Stimulated activated CD8-positive, alpha-beta memory T cell treated with anti-CD3 and anti-CD28 coated beads, Interleukin-15, amount 100 ng/mL, for 1 hour (primary cell): ENCODE measurements at regions not wholly inside any gene's neighbourhood (a gene's known extent, or its start where the extent isn't known, plus 50 kb on each side); places are given as distances from the start of the nearest gene placed in this dataset.

Source experiments
- DNase-seq: peaks from one replicate; pipeline ENCODE4 v3.0.0-alpha.2; 2020; ENCODE audit warnings: low read depth

DNA sequence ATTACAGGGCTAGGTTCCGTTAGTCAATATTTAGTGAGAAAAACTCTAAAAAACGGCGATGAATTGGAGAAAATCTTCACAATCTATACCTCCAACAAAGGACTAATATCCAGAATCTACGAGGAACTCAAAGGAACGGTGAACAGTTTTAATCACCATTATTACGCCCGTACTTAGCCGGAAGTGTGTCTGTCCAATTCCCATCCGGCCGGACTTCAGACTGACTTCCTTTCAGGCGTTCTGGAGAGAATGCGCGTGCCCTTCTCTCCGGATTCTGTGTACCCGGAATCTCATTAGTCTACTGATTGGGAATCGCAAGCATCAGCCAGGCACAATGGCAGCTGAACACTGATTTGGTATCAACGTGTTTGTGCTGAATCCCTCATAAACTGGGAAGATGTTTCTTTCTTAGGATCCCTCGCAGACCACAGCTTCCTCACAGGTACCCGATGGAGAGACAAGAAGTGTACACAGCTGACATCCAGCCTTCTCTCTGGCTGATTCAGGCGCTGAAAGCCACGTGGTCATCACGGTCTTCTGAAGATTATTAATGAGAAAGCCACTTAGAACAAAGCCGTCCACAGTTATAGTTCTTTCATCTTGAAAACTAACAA lies 239.9 kb downstream of the ZNF516 start:
- no peak for DNase-seq

DNA sequence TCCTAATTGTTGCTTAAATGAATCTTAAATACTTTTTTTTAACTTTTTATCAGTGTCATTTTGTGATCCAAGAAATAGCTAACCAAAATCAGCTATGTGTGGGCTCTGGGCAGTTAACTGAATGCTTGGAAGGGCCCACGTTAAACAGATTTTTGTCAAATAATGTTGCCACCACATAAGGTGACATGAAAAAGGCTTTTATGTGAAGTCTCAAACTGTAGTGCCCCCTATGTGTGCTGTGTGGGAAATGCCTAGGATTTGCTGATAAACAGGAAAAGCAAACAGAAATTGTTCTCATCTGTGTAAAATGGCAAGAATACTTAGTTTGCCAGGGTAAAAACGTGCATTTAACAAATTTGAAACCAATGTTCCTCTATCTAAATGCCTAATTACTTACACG lies 242.2 kb downstream of the ZNF516 start:
- DNase-seq, result no peak

DNA sequence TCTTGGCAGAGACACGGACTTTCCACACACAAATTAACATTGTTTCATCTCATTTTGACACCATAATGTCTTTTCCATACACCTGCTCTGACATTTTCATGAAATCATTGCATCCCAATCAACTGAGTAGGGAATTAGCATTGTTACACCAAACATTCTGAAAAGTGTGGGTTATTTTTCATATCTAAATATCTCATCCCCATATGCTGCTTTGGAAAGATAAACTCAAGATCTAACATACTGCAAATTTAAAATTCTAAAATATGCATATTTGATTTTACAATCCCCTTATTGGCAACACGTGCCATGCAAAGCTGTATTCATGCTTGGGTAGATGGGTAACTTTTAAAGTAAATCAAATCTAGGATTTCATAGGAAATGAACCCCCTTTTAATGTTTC lies 242.9 kb downstream of the ZNF516 start:
- no peak for DNase-seq

DNA sequence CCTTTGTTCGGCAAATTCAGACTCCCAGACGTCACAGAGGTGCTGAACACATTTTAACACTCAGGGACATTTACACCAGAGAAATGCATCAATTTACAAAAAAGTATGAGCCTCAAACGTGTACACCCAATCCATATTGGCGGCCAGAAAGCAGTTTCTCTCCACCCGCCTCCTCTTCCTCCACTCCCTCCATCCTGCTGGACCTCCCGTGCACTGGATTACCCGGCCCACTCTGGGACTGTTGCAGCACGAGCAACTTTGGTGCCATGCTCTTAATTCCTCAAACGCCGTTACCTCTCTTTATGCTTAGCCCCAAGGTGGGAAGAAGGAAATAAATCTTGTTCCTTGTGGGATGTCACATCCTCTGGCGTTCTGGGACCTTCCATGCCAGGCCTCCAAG lies 243.4 kb downstream of the ZNF516 start:
- DNase-seq, result no peak

DNA sequence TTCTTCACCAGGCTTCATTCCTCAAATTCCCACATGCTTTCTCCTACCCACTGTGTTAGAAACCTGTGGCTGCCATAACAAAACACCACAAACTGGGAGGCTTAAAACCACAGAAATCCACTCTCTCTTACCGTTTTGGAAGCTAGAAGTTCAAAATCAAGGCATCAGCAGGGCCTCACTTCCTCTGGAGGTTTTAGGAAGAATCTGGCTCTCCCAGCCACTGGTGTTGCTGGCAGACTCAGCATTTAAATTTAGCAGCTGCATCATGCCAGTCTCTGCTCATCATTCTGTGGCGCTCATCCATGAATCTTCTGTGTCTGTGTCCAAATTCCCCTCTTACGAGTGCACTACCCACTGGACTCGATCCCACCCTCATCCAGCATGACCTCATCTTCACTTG lies 248.5 kb downstream of the ZNF516 start:
- no peak for DNase-seq

DNA sequence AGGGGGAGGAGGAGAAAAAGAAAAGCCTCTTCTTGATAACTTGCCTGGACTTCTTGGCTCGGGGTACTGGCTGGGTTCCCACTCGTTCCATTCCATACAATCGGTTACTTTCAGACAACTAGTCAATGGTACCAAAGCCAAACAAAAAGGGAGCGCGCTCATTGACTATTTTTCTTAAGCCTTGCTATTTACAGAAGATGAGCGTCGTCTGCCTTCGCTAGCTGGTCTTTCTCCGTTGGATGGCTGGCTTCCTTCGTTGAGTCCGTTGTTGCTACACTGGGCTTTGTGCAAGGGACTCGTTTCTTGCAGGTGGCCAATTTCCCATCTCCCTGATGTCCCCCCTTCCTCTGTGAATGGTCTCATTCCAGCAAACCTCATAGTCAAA lies 260.4 kb downstream of the ZNF516 start:
- DNase-seq, result no peak

DNA sequence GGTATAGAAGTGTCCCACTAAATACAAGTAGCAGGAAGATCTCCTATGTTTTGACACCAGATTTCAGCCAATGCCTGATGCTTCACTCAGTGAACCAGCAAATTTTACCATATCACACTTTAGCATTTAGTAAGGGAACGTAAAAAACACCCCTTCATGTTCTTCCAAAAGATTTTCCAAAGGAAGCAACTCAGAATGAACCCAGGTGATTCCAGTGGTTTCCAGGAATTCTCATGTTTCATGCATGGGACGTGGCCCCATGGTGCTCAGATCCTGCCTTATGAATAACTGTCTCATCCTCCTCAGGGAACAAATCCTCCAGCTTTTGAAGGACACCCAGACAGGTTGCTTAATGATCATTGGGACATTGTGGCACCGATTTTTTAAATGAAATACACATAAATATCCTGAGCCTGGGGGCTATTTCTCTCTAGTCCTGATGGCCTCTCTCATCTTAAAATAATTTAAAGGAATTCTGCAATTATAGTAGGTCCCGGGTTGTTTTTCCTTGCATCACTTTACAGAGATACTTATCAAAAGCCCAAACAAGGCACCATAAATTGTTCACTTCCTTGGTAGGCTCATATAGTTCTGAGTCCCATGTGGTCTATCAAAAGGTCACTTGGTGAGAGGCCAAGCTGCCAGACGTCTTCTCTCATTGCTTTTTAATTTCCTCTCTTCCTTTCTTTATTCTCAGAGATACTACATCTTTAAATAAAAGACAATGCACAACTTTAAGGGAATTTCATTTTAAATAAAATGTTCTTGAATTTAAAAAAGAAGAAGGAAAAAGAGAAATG lies 261.0 kb downstream of the ZNF516 start:
- DNase-seq, result no peak

DNA sequence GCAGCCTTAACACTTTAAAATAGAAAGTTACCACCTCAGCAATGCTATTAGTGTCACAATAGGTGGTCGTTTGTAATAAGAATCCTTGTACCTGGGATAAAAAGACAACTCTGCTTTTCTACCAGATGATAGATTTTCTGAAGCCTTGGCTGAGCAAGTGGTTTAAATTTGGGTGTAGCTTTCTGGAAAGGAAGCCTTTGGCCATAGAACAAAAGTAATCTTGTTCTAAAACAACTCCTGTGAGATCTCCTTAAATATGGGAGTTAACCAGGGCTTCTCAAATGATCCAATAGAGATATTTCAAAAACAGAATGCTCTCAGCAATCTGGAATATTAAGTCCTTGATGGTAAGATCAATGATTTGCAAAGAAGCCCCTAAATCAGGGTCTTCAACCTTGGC lies 261.6 kb downstream of the ZNF516 start:
- DNase-seq, result no peak

DNA sequence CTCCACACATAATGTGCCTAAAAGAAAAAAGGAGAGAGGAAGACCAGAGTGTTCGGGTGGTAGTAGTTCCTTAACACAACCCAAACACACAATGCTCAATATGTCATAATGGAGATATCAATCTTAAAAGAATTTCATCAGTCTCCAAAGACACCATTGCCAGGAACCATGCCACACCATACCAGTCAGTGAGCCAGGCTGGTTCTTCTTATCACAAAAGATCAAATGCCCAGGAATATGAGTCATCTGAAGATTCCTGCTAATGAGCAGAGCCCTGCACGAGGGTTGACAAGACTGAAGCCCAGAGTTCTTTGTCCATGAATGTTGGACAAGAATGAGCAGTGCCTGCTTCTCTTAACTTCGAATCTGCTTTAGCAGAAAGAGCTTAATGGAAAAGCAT lies 262.3 kb downstream of the ZNF516 start:
- DNase-seq, result no peak

DNA sequence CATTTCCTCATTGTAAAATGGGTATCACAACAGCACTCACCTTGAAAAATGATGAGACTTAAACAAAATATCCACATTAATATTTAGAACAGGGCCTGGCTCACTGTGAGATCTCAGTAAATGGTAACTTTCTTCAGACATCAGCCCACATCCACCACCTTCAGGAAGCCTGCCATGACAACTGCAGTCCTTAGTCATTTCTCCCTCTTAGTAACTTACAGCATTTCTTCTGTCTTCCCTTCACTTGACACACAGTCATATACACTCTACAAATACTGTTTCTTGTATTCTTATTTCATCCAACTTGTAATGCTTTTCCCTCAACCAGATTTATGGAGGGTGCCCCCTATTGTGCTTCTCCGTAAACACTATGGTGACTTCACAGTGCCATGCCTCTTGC lies 263.0 kb downstream of the ZNF516 start:
- DNase-seq, result no peak

DNA sequence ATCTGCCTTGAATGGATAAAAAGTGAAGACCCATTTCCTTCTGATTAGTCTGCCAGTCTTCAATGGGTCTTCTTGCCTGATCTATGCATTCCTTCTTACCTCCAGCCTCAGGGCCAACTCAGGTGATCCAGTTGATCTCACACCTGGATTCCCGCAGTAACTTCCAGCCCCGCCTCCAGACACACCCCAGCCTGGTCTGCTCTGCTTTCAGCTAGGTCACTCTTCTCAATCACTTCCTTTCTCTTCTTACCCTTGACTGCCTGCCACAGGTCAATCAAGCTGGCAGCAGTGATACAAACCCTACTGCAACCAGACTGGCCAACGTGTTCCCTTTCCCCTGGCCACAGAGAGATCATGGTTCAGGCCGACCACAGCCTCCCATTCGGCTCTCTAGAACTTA lies 263.6 kb downstream of the ZNF516 start:
- no peak for DNase-seq

DNA sequence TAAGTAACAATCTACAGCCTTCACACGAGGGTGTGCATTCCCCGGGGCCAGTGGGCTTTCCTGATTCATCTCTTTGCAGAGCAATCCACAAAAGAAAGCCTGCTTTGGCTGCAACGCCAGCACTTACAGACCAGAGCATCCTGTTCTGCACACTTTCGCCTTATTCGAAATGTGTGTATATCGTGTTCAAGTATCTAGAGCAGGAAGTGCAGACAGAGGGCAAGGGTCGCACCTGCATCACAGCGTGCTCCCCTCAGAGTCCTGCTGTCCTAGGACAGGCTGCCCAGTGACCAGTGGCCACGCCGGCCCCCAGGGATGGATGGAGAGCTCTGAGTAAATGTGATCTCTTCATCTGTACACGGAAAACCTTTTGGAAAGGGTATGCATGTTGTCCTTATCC lies 264.3 kb downstream of the ZNF516 start:
- DNase-seq, result no peak

DNA sequence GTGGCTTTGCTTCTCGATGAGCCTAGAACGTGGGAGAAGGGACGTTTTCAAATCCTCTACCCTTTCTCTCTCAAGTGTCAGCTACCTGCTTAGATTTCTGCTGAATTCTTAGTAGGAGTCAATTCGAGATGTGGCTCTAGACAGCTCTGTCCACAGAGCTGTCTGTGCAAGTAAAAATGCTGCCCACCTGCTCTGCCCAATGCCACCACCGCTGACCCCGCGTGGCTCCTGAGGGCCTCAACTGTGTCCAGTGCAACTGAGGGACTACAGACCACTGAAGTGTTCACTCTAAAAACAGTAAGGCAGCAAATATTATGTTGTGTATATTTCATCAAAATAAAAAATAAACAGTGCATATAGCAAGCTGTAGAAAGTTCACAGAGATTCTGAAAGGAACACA lies 266.3 kb downstream of the ZNF516 start:
- no peak for DNase-seq

DNA sequence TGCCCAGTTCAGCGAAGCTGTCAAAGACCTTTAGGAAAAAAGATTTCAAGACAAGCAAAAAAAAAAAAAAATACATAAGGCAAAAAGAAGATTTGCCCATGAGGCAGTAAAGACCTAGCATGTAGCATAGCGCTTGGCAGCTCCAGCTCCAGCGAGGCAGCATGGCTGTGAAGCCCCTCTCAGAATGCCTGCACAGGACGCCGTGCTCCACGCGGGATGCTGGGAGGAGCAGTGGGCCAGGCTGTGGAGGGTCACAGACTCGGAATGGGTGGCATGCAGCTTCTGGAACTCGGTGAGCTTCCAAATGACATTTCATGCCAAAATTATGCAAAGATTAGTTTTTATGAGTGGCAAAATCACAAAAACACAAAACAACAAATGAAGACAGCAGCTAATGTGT lies 267.3 kb downstream of the ZNF516 start:
- no peak for DNase-seq

DNA sequence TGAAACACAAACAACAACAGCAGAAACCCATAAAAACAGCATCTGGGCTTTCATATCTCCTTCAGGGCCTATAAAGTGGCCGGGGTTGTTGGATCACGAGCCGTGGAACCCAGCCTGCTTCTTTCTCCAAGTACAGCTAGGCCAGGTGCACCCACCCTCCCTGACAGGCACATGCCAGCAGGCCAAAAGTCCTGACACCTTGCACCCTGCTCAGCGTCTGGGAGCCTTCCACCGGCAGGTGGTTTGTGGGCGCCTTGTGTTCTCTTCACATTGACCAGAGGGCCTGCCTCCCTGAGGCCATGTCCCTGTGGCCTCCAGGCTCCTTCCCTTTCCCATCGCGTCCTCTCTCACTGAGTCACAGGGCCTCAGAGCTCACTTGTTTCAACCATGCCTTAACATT lies 271.6 kb downstream of the ZNF516 start:
- DNase-seq, result no peak

DNA sequence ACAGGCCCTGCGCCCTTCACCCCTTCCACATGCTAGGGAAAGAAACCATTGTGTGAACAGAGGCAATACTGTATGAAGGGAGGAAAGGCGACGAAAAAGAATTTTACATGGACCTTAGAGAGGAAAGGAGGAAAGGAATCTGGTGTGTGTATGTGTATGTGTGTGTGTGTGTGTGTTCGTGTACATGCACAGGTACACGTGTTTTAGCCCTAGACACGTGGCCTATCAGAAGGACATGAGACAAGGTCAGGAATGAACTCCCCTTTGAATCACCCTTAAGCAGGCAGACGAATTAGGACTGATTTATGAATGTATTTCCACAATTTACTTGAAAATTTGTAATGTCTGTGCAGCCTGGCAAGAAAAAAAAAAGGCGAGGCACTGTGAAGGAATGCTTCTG lies 276.0 kb downstream of the ZNF516 start:
- no peak for DNase-seq

DNA sequence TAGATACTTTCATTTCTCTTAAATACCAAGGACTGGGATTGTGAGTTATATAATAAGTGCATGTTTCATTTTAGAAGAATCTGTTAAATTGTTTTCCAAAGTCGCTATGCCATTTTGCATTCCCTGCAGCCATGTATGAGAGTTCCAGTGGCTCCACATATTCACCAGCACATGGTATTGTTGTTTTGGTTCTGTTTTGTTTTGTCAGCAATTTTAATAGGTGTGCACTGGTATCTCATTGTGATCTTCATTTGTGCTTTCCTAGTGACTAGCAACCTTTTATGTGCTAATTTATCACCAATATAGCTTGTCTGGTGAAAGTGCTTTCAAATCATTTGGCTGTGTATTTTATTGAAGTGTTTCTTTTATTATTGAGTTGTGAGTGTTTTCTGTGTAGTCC lies 278.9 kb downstream of the ZNF516 start:
- no peak for DNase-seq

DNA sequence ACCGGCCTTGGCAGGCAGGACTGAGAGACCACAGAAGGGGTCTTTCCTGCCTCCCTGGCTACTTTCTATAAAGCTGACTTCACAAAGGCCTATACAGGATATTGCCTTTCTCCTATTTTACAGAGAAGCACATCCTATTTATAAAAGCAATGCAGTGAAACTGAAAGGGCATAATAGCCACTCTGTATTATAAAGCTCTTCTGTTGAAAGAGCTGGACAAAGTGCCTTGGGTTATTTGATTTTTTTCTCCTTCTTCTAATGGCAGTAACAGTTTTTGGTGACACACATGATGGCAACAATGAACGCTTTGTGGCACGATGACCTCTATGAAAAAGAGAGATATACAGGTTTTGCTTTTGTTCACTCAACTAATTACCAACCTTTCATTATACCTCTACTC lies 281.1 kb downstream of the ZNF516 start:
- no peak for DNase-seq

DNA sequence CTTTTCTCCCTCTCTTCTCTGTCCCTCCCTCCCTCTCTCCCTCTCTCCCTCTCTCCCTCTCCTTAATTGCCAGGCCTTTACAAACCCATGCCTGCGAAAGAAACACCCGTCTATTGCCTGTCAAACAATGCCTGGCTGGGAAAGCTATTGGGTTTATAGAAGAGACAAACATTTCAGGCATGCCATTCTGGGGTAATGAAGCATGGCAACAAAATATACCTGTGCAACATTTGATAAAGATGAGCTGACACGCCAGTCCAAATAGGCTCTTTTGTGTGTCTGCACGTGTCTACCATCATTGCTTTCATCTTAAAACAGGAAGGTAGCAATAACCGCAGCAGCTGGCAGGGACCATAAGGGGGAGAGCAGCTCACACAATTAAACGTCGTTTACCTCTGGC lies 282.1 kb downstream of the ZNF516 start:
- no peak for DNase-seq

DNA sequence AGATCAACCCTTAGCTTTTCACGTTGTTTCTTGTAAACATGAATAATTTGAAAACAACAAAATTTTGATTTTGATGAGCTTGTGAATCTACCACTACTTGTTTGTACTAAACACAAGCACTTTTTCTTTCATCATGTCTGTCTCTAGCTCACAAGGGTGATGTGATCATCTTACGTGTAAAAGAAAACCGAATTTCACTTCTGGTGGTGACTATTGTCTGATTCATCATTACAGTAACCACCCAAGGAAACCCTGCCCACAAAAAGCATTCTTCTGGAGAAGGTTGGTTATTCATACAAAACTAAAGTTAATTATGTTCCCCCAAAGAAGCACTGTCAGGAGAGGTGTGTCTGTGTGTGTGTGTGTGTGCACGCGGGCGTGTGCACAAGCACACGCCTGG lies 285.4 kb downstream of the ZNF516 start:
- no peak for DNase-seq

DNA sequence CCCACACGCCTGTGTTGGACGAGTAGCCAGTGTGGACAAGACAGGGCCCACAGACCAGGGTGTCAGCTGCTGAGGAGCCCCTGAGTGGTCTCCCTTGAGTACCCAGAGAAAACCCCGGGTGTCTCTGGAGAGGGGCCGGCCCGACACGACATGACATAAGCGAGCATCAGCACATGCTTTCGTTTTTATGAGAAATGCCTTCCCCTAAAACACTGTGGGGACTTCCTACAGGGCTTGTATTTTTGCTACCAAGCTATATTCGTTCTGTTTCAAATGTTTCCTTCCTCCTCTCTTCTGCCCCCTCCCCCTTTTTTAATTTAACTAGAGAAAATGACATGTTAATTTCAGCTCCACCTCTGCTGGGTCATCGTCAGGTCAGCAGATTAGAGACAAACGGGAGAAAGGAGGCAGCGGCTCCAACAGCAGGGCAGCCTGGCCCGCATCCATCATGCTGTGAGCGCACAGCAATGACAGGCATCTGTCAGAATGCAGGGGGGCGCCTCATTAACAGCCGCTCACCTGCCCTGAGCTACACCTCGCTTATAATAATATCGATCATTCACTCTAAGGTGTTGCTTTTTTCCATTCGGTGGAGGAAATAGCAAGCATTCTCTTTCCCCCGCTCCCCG lies 286.2 kb downstream of the ZNF516 start:
- no peak for DNase-seq

DNA sequence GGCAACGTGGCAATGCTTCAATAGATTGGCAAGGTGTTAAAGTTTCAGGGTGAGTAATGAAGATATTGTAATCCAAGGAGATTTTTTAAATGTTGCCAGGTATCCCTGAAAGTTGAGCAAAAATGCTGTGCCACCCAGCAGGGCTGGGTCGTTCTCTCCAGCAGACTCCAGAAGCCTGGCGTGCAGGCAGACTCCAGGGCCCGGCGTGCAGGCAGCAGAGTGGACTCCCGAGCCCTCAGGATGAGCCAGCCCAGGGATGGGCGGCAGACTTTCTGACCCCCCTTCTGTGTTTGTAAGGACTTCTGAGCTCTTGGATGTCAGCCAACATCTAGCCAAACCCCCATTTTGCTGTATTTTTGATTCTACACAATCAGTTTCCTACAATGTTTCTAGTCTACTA lies 289.1 kb downstream of the ZNF516 start:
- DNase-seq, result no peak

DNA sequence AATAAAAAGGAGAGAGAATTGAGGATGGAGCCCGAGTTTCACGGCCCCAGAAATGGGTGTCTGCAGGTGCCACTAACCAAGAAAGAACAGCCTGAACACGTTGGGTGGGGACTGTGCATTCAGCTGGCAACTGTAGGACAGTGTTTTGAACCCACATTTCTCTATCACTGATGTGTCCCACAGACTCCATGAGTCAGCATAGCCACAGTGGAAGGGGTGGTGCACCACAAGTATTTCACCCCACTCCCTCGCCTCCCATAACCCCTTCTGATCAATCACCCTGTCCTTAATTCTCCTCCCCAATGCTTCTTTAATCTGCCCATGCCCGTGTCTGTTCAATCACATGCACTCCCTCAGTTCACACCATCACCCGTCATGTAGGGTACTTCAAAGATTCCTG lies 291.5 kb downstream of the ZNF516 start:
- no peak for DNase-seq

DNA sequence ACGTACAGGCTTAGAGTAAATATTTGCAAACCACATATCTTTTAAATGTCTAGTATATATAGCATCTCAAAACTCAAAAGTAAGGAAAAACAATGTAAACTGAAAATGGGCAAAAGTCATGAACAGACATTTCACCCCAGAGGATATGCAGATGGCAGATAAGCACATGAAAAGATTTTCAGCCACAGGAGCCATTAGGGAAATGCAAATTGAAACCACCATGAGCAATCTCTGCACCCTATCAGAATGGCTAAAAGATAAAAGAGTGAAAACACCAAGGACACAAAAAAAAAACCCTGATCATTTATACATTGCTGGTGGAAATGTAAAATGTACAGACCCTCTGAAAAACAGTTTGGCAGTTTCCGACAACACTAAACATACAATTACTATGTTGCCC lies 292.7 kb downstream of the ZNF516 start:
- DNase-seq, result no peak
